Trophoblast cell (in vitro differentiated cells and primary cell): ENCODE measurements at regions not wholly inside any gene's neighbourhood (a gene's known extent, or its start where the extent isn't known, plus 50 kb on each side); places are given as distances from the start of the nearest gene placed in this dataset.
A peak's percentile ranks its signal among the peaks of the same experiment; 100 is the strongest.

ENCODE experiments used
- DNase-seq, 2 donors: peaks; one replicate each; pipeline ENCODE4 v3.0.0-alpha.2; 2016
- H2AFZ ChIP-seq: 2 replicates; pipeline ENCODE4 v1.6.1; 2013; ENCODE audit warnings: low read length, moderate library complexity, mild to moderate bottlenecking; ENCODE audit not compliant: insufficient read depth, poor library complexity
- H2AK5ac ChIP-seq: 2 replicates; pipeline ENCODE4 v1.6.1; 2013; ENCODE audit warnings: mild to moderate bottlenecking, low read length
- H2BK120ac ChIP-seq: 2 replicates; pipeline ENCODE4 v1.6.1; 2013; ENCODE audit warnings: low read length, mild to moderate bottlenecking, moderate library complexity; ENCODE audit not compliant: insufficient read depth, poor library complexity
- H2BK12ac ChIP-seq: 2 replicates; pipeline ENCODE4 v1.6.1; 2013; ENCODE audit warnings: mild to moderate bottlenecking, low read length, moderate library complexity
- H2BK5ac ChIP-seq: 2 replicates; pipeline ENCODE4 v1.6.1; 2013; ENCODE audit warnings: low read length, low read depth, moderate library complexity, mild to moderate bottlenecking; ENCODE audit not compliant: poor library complexity
- H3K14ac ChIP-seq: 2 replicates; pipeline ENCODE4 v1.6.1; 2013; ENCODE audit warnings: mild to moderate bottlenecking, low read length
- H3K18ac ChIP-seq: 2 replicates; pipeline ENCODE4 v1.6.1; 2013; ENCODE audit warnings: mild to moderate bottlenecking, low read length
- H3K23ac ChIP-seq: 2 replicates; pipeline ENCODE4 v1.6.1; 2013; ENCODE audit warnings: low read length
- H3K27ac ChIP-seq: 2 replicates; pipeline ENCODE4 v1.5.1; 2013; ENCODE audit warnings: low read depth, mild to moderate bottlenecking, inconsistent platforms, low read length, moderate library complexity
- H3K27me3 ChIP-seq: 2 replicates; pipeline ENCODE4 v1.6.1; 2013; ENCODE audit warnings: inconsistent platforms, mild to moderate bottlenecking, low read length, moderate library complexity; ENCODE audit not compliant: insufficient read depth
- H3K36me3 ChIP-seq, 2 experiments: 1 replicate in 1 of 2; 2 replicates in 1 of 2; pipeline ENCODE4 v1.6.1; 2013; ENCODE audit warnings: low read length in 2 of 2, mild to moderate bottlenecking in 2 of 2, moderate library complexity in 1 of 2; ENCODE audit not compliant: insufficient read depth in 2 of 2, control insufficient read depth in 1 of 2
- H3K4ac ChIP-seq: 2 replicates; pipeline ENCODE4 v1.6.1; 2013; ENCODE audit warnings: low read depth, mild to moderate bottlenecking, low read length, moderate library complexity
- H3K4me1 ChIP-seq, 2 experiments: 1 replicate in 1 of 2; 2 replicates in 1 of 2; pipeline ENCODE4 v1.6.1; 2013; ENCODE audit warnings: low read length in 2 of 2, mild to moderate bottlenecking in 2 of 2, moderate library complexity in 1 of 2; ENCODE audit not compliant: insufficient read depth in 2 of 2, control insufficient read depth in 1 of 2
- H3K4me2 ChIP-seq: 2 replicates; pipeline ENCODE4 v1.6.1; 2013; ENCODE audit warnings: inconsistent platforms, mild to moderate bottlenecking, low read length, moderate library complexity
- H3K4me3 ChIP-seq: 2 replicates; pipeline ENCODE4 v1.5.1; 2013; ENCODE audit warnings: mild to moderate bottlenecking, low read depth, low read length, inconsistent platforms
- H3K79me1 ChIP-seq: one replicate; pipeline ENCODE4 v1.6.1; 2013; ENCODE audit warnings: low read length
- H3K79me2 ChIP-seq: 2 replicates; pipeline ENCODE4 v1.6.1; 2013; ENCODE audit warnings: low read length, mild to moderate bottlenecking; ENCODE audit not compliant: control insufficient read depth, insufficient read depth, poor library complexity
- H3K9ac ChIP-seq: 2 replicates; pipeline ENCODE4 v1.6.1; 2013; ENCODE audit warnings: mild to moderate bottlenecking, low read length
- H3K9me3 ChIP-seq: 2 replicates; pipeline ENCODE4 v1.6.1; 2013; ENCODE audit warnings: low read depth, mild to moderate bottlenecking, control low read depth, inconsistent platforms, low read length; ENCODE audit not compliant: insufficient read depth
- H4K12ac ChIP-seq: 2 replicates; pipeline ENCODE4 v1.6.1; 2013; ENCODE audit warnings: low read depth, mild to moderate bottlenecking, low read length, moderate library complexity
- H4K8ac ChIP-seq: 2 replicates; pipeline ENCODE4 v1.6.1; 2013; ENCODE audit warnings: low read depth, mild to moderate bottlenecking, low read length, moderate library complexity
- H4K91ac ChIP-seq: one replicate; pipeline ENCODE4 v1.6.1; 2013; ENCODE audit warnings: low read depth, mild to moderate bottlenecking, low read length, moderate library complexity
- WGBS: extraction: QIAGEN DNeasy Blood & Tissue Kit; methylation state at CpG from one replicate; pipeline ENCODE4 v1.1.7; 2013; ENCODE audit warnings: missing lambda C conversion rate; ENCODE audit not compliant: insufficient read length, insufficient coverage; ENCODE audit errors: extremely low coverage; 5-methylcytosine and 5-hydroxymethylcytosine counted together

DNA sequence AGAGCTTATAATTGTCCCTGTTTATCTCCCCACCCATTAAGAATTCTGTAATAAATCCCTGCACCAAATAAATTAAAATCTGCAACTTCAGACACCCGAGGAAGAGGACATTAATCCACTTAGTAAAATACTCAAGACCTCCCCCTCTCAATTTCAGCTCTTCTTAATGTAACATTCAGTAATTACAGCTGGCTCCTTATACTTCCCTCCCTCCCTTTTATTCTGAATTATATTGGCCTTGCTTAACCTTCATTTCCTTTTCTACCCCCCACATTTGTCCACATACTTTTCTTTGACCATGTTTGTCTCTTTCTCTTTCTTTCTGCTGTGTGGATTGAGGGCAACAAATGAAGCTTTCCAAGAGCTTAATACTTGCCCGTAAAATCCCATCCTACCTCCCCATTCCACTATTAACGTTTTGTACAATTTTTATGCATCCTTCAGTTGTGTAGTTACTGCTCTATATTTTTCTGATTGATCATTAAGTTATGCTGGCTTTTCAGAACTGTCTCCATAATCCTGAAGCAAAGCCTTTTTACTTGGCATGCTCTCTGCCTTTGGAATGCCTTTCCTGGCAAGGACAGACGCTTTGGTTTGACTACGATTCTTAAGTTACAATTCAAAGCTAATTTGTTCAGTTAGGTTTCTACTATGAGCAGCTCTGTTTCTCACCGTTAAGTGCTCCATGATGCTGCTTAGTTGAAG, 580.1 kb downstream of the ZEB2 start:
- Histone ChIP-seq H3K36me3 (no peaks in the 10 kb centered on the region), H2AFZ (no peak overlapping the region), H3K9ac (no peak overlapping the region), H3K27me3 (peaks cover 11% of the 10 kb centered on the region), H3K4me2 (no peak overlapping the region), H3K4me3 (no peak overlapping the region), H3K4me1 (peaks cover 5 to 6% of the 10 kb centered on the region in 2 experiments), H2AK5ac (no peak overlapping the region), H3K18ac (no peak overlapping the region), H3K9me3 (no peaks in the 10 kb centered on the region), H3K14ac (no peak overlapping the region), H3K27ac (no peak overlapping the region), H3K23ac (no peak overlapping the region), H2BK120ac (no peak overlapping the region), H3K4ac (no peak overlapping the region), H3K79me2 (peaks cover 3% of the 10 kb centered on the region), H2BK12ac (no peak overlapping the region), H4K12ac (no peak overlapping the region), H4K91ac (no peak overlapping the region), H4K8ac (no peak overlapping the region), H3K79me1 (peaks cover 3% of the 10 kb centered on the region), H2BK5ac (no peak overlapping the region)
- 100% methylated on average over 2 of the region's 6 CpGs for WGBS
- DNase-seq: no peak

DNA sequence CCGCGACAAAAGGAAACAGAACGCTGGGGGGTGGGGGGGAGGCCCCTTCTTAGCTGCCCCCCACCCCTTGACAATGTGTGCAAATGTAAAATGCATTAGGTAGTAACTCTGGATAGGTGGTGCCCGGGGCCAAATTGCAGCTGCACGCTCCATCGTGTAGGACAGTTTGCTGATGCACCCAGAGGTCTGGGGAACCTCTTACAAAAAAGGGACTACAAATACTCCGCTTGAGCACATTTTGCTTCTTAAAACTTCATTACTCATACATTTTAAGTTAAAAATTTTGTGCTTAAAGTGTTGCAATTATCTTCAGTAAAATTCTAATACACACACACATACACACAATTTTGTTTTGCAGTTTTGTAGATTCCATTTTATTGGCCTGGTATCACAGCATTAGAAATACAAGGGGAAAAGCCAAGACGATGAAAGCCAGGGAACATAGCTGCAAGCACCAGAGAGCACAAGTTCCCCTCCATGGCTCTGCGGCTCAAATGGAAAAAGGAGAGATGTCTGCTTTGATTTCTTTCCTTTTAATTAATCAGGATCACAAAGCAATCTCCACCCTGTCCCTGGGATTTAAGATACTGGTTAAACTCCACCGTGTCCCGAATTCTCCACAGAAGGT, 582.1 kb downstream of the ZEB2 start:
- no peak overlapping the region for H2BK120ac ChIP-seq
- peaks cover 5 to 6% of the 10 kb centered on the region in 2 experiments for H3K4me1 ChIP-seq
- H3K9me3 ChIP-seq: no peaks in the 10 kb centered on the region
- no peak overlapping the region for H3K23ac ChIP-seq
- no peak overlapping the region for H2BK12ac ChIP-seq
- no peak overlapping the region for H2AK5ac ChIP-seq
- no peak overlapping the region for H3K18ac ChIP-seq
- DNase-seq: no peak
- whole genome bisulfite sequencing: no CpG with 5 or more reads among the region's 11 CpGs
- no peak overlapping the region for H4K8ac ChIP-seq
- H3K9ac ChIP-seq: no peak overlapping the region
- H3K79me1 ChIP-seq: peaks cover 3% of the 10 kb centered on the region
- H3K14ac ChIP-seq: no peak overlapping the region
- no peak overlapping the region for H2BK5ac ChIP-seq
- no peak overlapping the region for H4K12ac ChIP-seq
- no peaks in the 10 kb centered on the region for H3K36me3 ChIP-seq
- no peak overlapping the region for H3K4ac ChIP-seq
- H3K4me2 ChIP-seq: peak overlapping the region; percentile 99
- no peak overlapping the region for H3K4me3 ChIP-seq
- peaks cover 11% of the 10 kb centered on the region for H3K27me3 ChIP-seq
- no peak overlapping the region for H3K27ac ChIP-seq
- peaks cover 3% of the 10 kb centered on the region for H3K79me2 ChIP-seq
- no peak overlapping the region for H2AFZ ChIP-seq
- H4K91ac ChIP-seq: no peak overlapping the region

DNA sequence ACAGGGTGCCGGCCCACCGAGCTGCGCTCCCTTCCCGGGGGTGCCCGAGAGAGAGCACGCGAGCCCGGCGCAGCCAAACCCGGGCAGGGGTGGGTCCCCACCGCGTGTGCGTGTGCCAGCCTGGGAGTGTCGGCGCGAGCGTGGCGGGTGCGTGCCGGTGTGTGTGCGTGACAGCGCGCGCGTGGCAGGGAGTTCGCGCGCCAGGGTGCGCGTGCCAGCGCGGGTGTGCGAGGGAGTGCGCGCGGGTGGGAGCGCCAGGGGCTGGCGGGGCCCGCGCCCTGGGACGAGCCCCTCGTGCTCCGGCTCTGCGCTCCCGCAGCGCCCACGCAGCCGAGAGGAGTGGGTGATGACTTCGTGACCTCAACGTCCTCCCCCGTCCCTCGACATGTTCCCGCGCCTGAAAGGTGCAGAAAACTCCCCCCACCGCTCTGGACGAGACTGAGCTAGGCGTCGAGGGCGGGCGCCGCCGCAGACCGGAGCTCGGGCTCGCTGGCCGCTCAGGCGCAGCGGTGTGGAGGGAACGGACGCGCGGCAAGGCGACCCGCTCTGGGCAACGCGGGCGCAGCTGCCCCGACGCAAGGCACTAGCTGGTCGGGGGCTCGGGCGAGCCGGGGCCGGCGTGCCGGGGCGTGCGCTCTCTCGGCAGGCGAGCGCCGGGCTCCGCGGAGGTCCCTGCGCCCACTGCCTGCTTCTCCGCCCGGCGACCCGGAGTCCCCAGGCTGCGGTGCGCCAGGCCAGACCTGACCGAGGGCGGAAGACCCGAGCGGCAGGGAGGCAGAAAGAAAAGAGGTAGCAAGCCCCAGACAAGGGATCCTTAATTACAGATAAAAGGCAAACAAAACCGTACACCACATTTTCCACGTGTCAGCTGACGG, 582.8 kb downstream of the ZEB2 start:
- Histone ChIP-seq H3K36me3 (no peaks in the 10 kb centered on the region), H2BK12ac (peak overlapping the region; percentile 1), H3K4ac (no peak overlapping the region), H3K79me1 (peaks cover 3% of the 10 kb centered on the region), H2BK120ac (peak overlapping the region; percentile 45), H3K9ac (peak overlapping the region; percentile 51), H3K4me1 (peaks cover 5 to 6% of the 10 kb centered on the region in 2 experiments), H4K91ac (no peak overlapping the region), H3K4me2 (peak overlapping the region; percentile 99), H3K14ac (peak overlapping the region; percentile 16), H4K8ac (peak overlapping the region; percentile 2), H3K9me3 (no peaks in the 10 kb centered on the region), H3K18ac (peak overlapping the region; percentile 14), H3K23ac (no peak overlapping the region), H4K12ac (no peak overlapping the region), H2AK5ac (no peak overlapping the region), H3K27ac (no peak overlapping the region), H3K4me3 (peak overlapping the region; percentile 78), H3K79me2 (peaks cover 3% of the 10 kb centered on the region), H3K27me3 (peaks cover 11% of the 10 kb centered on the region), H2BK5ac (no peak overlapping the region), H2AFZ (peak overlapping the region; percentile 3)
- no peak for DNase-seq
- WGBS: no CpG with 5 or more reads among the region's 108 CpGs

DNA sequence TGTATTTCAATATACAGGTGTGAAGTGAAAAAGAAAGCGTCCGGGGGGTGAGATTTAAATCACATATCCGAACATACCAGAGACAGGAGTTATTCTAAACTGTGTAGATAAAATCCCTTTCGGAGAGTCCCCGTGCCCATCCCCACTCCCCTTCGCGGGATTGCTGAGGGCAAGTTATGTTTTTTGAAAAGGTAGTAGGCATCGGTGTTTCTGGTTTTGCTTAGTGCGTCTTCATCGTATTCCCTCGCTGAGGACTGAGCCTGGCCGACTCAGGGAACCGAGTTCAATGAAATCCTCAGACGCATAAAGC, 583.4 kb downstream of the ZEB2 start:
- no peaks in the 10 kb centered on the region for H3K36me3 ChIP-seq
- H3K9me3 ChIP-seq: no peaks in the 10 kb centered on the region
- H2BK5ac ChIP-seq: no peak overlapping the region
- H2AFZ ChIP-seq: peak overlapping the region; percentile 3
- H3K27ac ChIP-seq: no peak overlapping the region
- peaks cover 5 to 6% of the 10 kb centered on the region in 2 experiments for H3K4me1 ChIP-seq
- H3K4me3 ChIP-seq: peak overlapping the region; percentile 78
- no peak overlapping the region for H2AK5ac ChIP-seq
- H3K4me2 ChIP-seq: peak overlapping the region; percentile 99
- DNase-seq: no peak
- H4K91ac ChIP-seq: no peak overlapping the region
- peaks cover 3% of the 10 kb centered on the region for H3K79me1 ChIP-seq
- no peak overlapping the region for H3K4ac ChIP-seq
- H4K8ac ChIP-seq: peak overlapping the region; percentile 2
- peaks cover 11% of the 10 kb centered on the region for H3K27me3 ChIP-seq
- peak overlapping the region; percentile 16 for H3K14ac ChIP-seq
- H4K12ac ChIP-seq: no peak overlapping the region
- H3K79me2 ChIP-seq: peaks cover 3% of the 10 kb centered on the region
- no peak overlapping the region for H3K23ac ChIP-seq
- no peak overlapping the region for H3K18ac ChIP-seq
- no peak overlapping the region for H3K9ac ChIP-seq
- no CpG with 5 or more reads among the region's 14 CpGs for WGBS
- peak overlapping the region; percentile 45 for H2BK120ac ChIP-seq
- no peak overlapping the region for H2BK12ac ChIP-seq
